Esophagus squamous epithelium (tissue), 5 donors: ENCODE measurements at regions not wholly inside any gene's neighbourhood (a gene's known extent, or its start where the extent isn't known, plus 50 kb on each side); places are given as distances from the start of the nearest gene placed in this dataset.

Source experiments
- DNase-seq: peaks from one replicate; lab custom pipeline; 2025; lab: John Stamatoyannopoulos, UW
- H3K27ac ChIP-seq, 4 donors: fragments of 200-600 bp; sonication (generic); one replicate each; pipeline ENCODE4 v1.5.1; 2016 to 2019; ENCODE audit warnings: mild to moderate bottlenecking in 1 of 4
- H3K27me3 ChIP-seq, 4 donors: fragments of 200-600 bp; sonication (generic); 1 replicate in 3 of 4; 2 replicates in 1 of 4; pipeline versions ENCODE4 v1.5.1 to v1.6.0; 2017 to 2021; ENCODE audit warnings: antibody characterized with exemption in 1 of 4
- H3K36me3 ChIP-seq, 3 donors: fragments of 200-600 bp; sonication (generic); one replicate each; pipeline ENCODE4 v1.5.1; 2016 to 2019
- H3K4me1 ChIP-seq, 3 donors: fragments of 200-600 bp; sonication (generic); one replicate each; pipeline ENCODE4 v1.5.1; 2017 to 2019
- H3K4me3 ChIP-seq, 4 donors: fragments of 200-600 bp; sonication (generic); 1 replicate in 3 of 4; 2 replicates in 1 of 4; pipeline ENCODE4 v1.5.1; 2016 to 2019; ENCODE audit warnings: mild to moderate bottlenecking in 2 of 4, moderate library complexity in 1 of 4
- H3K9me3 ChIP-seq, 3 donors: fragments of 200-600 bp; sonication (generic); one replicate each; pipeline ENCODE4 v1.5.1; 2016 to 2019
- CTCF ChIP-seq, 6 experiments: fragments of 450-650 bp in 4 of 6; fragments of 200-600 bp in 2 of 6; sonication (generic) in 2 of 6; IDR thresholded peaks; one replicate each; pipeline ENCODE4 v1.5.1; 2016 to 2019; ENCODE audit warnings: antibody characterized with exemption in 6 of 6, mild to moderate bottlenecking in 4 of 6, moderate library complexity in 4 of 6
- POLR2A ChIP-seq, 4 donors: fragments of 450-650 bp; IDR thresholded peaks; one replicate each; pipeline ENCODE4 v1.6.1; 2017; ENCODE audit warnings: antibody characterized with exemption in 4 of 4, mild to moderate bottlenecking in 4 of 4, moderate library complexity in 3 of 4
- WGBS, 2 donors: methylation state at CpG; one replicate each; pipeline ENCODE4 v1.1.5; 2018; 5-methylcytosine and 5-hydroxymethylcytosine counted together
- intact Hi-C: fragments of 100-400 bp; cut with DNase I; formaldehyde crosslinking; loops from one replicate; pipeline ENCODE4 v1.15.0; 2022
- donor health status: DM: yes; HTN: yes; CAD: no.

GRCh38 chr2:23204685-23205242 lies 180.2 kb upstream of the KLHL29 start:
- Histone ChIP-seq H3K9me3 (no peaks in the 10 kb centered on the region), H3K36me3 (no peaks in the 10 kb centered on the region), H3K27me3 (no peaks in the 10 kb centered on the region), H3K27ac (no peak overlapping the region), H3K4me3 (no peak overlapping the region), H3K4me1 (no peaks in the 10 kb centered on the region)
- intact Hi-C loops, result no loop called here
- TF ChIP-seq POLR2A (IDR thresholded peaks at IDR 0.05) (no peak), CTCF (IDR thresholded peaks at IDR 0.05) (no peak)
- 42 to 44% methylated on average over 1 of the region's 1 CpG for WGBS, 2 donors
- no peak for DNase-seq

- TF ChIP-seq CTCF (IDR thresholded peaks at IDR 0.05) (no peak), POLR2A (IDR thresholded peaks at IDR 0.05) (no peak)
- no peaks in the 10 kb centered on the region for H3K27me3 ChIP-seq
- DNase-seq, result no peak
- intact Hi-C loops, result no loop called here
- WGBS, 2 donors, result 77 to 78% methylated on average over 5 to 8 of the region's 8 CpGs
- H3K36me3 ChIP-seq, result no peaks in the 10 kb centered on the region
- H3K9me3 ChIP-seq, result no peaks in the 10 kb centered on the region
- no peak overlapping the region for H3K27ac ChIP-seq
- no peaks in the 10 kb centered on the region for H3K4me1 ChIP-seq
- no peak overlapping the region for H3K4me3 ChIP-seq
These were observed 178.3 kb upstream of the KLHL29 start for GRCh38 chr2:23206650-23207049.

GRCh38 chr2:23207871-23208270 lies 177.1 kb upstream of the KLHL29 start:
- no peak overlapping the region for H3K4me3 ChIP-seq
- TF ChIP-seq POLR2A (IDR thresholded peaks at IDR 0.05) (no peak), CTCF (IDR thresholded peaks at IDR 0.05) (no peak)
- 50 to 64% methylated on average over 5 of the region's 5 CpGs for WGBS, 2 donors
- H3K4me1 ChIP-seq, result no peaks in the 10 kb centered on the region
- H3K27me3 ChIP-seq, result no peaks in the 10 kb centered on the region
- intact Hi-C loops, result no loop called here
- no peaks in the 10 kb centered on the region for H3K36me3 ChIP-seq
- no peak for DNase-seq
- no peaks in the 10 kb centered on the region for H3K9me3 ChIP-seq
- no peak overlapping the region for H3K27ac ChIP-seq

GRCh38 chr2:23208339-23208738 lies 176.6 kb upstream of the KLHL29 start:
- intact Hi-C loops, result no loop called here
- H3K27me3 ChIP-seq, result no peaks in the 10 kb centered on the region
- no peak overlapping the region for H3K4me3 ChIP-seq
- H3K27ac ChIP-seq, result no peak overlapping the region
- DNase-seq, result no peak
- TF ChIP-seq CTCF (IDR thresholded peaks at IDR 0.05) (no peak), POLR2A (IDR thresholded peaks at IDR 0.05) (no peak)
- H3K36me3 ChIP-seq, result no peaks in the 10 kb centered on the region
- no peaks in the 10 kb centered on the region for H3K9me3 ChIP-seq
- H3K4me1 ChIP-seq, result no peaks in the 10 kb centered on the region
- 15 to 35% methylated on average over 2 of the region's 2 CpGs for WGBS, 2 donors

- Histone ChIP-seq H3K4me1 (no peaks in the 10 kb centered on the region), H3K27me3 (no peaks in the 10 kb centered on the region), H3K27ac (no peak overlapping the region), H3K9me3 (no peaks in the 10 kb centered on the region), H3K4me3 (no peak overlapping the region), H3K36me3 (no peaks in the 10 kb centered on the region)
- DNase-seq, result no peak
- WGBS, 2 donors, result 0% methylated on average over 1 of the region's 1 CpG
- intact Hi-C loops, result no loop called here
- no peak for TF ChIP-seq POLR2A (IDR thresholded peaks at IDR 0.05)
- TF ChIP-seq CTCF (IDR thresholded peaks at IDR 0.05), result no peak
These were observed 175.9 kb upstream of the KLHL29 start for GRCh38 chr2:23209059-23209458.
